ENCODE measurements at regions not wholly inside any gene's neighbourhood (a gene's known extent, or its start where the extent isn't known, plus 50 kb on each side); places are given as distances from the start of the nearest gene placed in this dataset.

DNA sequence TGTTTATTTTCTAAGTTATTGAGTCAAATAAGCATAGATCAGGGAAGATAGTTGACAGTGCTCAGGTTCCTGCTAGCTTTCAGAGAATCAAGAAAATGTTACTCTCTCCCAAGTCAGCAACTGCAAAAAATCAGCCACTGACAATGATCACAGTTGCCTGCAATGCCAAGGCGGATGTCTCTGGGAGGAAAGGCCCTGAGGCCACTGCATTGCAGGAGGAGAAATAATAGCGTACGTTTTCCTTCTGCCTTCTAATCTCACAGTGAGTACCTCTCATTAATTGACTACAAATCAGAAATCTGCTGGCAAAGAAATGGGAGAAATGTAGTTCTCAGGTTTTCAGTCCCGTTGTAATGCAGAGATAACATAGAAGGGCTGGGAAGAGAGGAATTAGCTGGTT lies 54.0 kb upstream of the SPON1 start:
- no peak overlapping the region for H3K4me3 ChIP-seq (ENCODE audit: insufficient read length, low read depth)
- no peak for DNase-seq (ENCODE audit: low read depth, low spot score)
- no peaks in the 10 kb centered on the region for H3K27me3 ChIP-seq (ENCODE audit: insufficient read depth, insufficient read length)
- no peaks in the 10 kb centered on the region for H3K36me3 ChIP-seq (ENCODE audit: insufficient read depth, insufficient read length, low read length)
- no peak overlapping the region for H3K9ac ChIP-seq (ENCODE audit: insufficient read length, low read depth)
- no peaks in the 10 kb centered on the region for H3K4me1 ChIP-seq (ENCODE audit: insufficient read depth, insufficient read length)
- H3K9me3 ChIP-seq (ENCODE audit: insufficient read depth, low read length), result peaks cover 13% of the 10 kb centered on the region
- TF ChIP-seq ZNF274 (IDR thresholded peaks at IDR 0.05; ENCODE audit: low read depth, low read length) (no peak), YY1 (IDR thresholded peaks at IDR 0.05; ENCODE audit: insufficient read depth, insufficient read length) (no peak), SUZ12 (IDR thresholded peaks at IDR 0.05; ENCODE audit: extremely low read depth, insufficient read depth, insufficient read length) (no peak)
